Keratinocyte (primary cell): ENCODE measurements at regions not wholly inside any gene's neighbourhood (a gene's known extent, or its start where the extent isn't known, plus 50 kb on each side); places are given as distances from the start of the nearest gene placed in this dataset.

ENCODE experiments used
- EZH2 ChIP-seq: IDR thresholded peaks from one replicate; pipeline ENCODE4 v1.6.1; 2012; ENCODE audit warnings: inconsistent platforms, mild to moderate bottlenecking, low read length, moderate library complexity
- TF ChIP-seq, protein P1 (sequence below), 3 experiments: IDR thresholded peaks in 1 of 3; conservative IDR thresholded peaks in 1 of 3; optimal IDR thresholded peaks in 1 of 3; 2 replicates in 2 of 3; 3 replicates in 1 of 3; pipeline versions ENCODE3 to v1.5.1; 2011; ENCODE audit warnings: low read length in 3 of 3, mild to moderate bottlenecking in 3 of 3, moderate library complexity in 2 of 3, control low read depth in 1 of 3, inconsistent platforms in 1 of 3; ENCODE audit not compliant: insufficient read depth in 2 of 3; ENCODE audit errors: extremely low read depth in 1 of 3

GRCh38 chr7:46589286-46589685, 668.2 kb upstream of the IGFBP3 start:
- TF ChIP-seq, protein P1, sequence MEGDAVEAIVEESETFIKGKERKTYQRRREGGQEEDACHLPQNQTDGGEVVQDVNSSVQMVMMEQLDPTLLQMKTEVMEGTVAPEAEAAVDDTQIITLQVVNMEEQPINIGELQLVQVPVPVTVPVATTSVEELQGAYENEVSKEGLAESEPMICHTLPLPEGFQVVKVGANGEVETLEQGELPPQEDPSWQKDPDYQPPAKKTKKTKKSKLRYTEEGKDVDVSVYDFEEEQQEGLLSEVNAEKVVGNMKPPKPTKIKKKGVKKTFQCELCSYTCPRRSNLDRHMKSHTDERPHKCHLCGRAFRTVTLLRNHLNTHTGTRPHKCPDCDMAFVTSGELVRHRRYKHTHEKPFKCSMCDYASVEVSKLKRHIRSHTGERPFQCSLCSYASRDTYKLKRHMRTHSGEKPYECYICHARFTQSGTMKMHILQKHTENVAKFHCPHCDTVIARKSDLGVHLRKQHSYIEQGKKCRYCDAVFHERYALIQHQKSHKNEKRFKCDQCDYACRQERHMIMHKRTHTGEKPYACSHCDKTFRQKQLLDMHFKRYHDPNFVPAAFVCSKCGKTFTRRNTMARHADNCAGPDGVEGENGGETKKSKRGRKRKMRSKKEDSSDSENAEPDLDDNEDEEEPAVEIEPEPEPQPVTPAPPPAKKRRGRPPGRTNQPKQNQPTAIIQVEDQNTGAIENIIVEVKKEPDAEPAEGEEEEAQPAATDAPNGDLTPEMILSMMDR (optimal IDR thresholded peaks at IDR 0.05 in 1 of 3, IDR thresholded peaks at IDR 0.05 in 1 of 3, conservative IDR thresholded peaks at IDR 0.05 in 1 of 3; ENCODE audit: extremely low read depth in 1 of 3, insufficient read depth in 2 of 3, low read length in 3 of 3): no peak
- no peak for TF ChIP-seq EZH2
